ENCODE measurements at regions not wholly inside any gene's neighbourhood (a gene's known extent, or its start where the extent isn't known, plus 50 kb on each side); places are given as distances from the start of the nearest gene placed in this dataset.

- no peak for DNase-seq
These were observed 297.0 kb downstream of the FGF9 start for GRCh38 chr13:21967871-21968270.

- no peak for DNase-seq
These were observed 299.3 kb downstream of the FGF9 start for GRCh38 chr13:21970172-21970571.

- no peak for DNase-seq
These were observed 300.0 kb downstream of the FGF9 start for GRCh38 chr13:21970918-21971317.

GRCh38 chr13:21971662-21972621 is 301.1 kb downstream of the FGF9 start:
- DNase-seq = no peak

GRCh38 chr13:21973437-21974125 is 302.7 kb downstream of the FGF9 start:
- no peak for DNase-seq

GRCh38 chr13:21974741-21975140 is 303.9 kb downstream of the FGF9 start:
- DNase-seq = no peak

- no peak for DNase-seq
These were observed 305.3 kb downstream of the FGF9 start for GRCh38 chr13:21976159-21976558.

GRCh38 chr13:21979161-21979806 is 308.4 kb downstream of the FGF9 start:
- no peak for DNase-seq

GRCh38 chr13:21980049-21980448 is 309.2 kb downstream of the FGF9 start:
- DNase-seq = no peak

- DNase-seq = no peak
These were observed 313.3 kb downstream of the FGF9 start for GRCh38 chr13:21984156-21984555.

GRCh38 chr13:21986602-21987001 is 315.7 kb downstream of the FGF9 start:
- no peak for DNase-seq

GRCh38 chr13:21987793-21988192 is 316.9 kb downstream of the FGF9 start:
- no peak for DNase-seq

GRCh38 chr13:21988624-21989023 is 317.8 kb downstream of the FGF9 start:
- no peak for DNase-seq

GRCh38 chr13:21996049-21996448 is 325.2 kb downstream of the FGF9 start:
- no peak for DNase-seq

GRCh38 chr13:21997726-21998125 is 326.9 kb downstream of the FGF9 start:
- DNase-seq = no peak

GRCh38 chr13:21998279-21998990 is 327.6 kb downstream of the FGF9 start:
- no peak for DNase-seq

- no peak for DNase-seq
These were observed 328.8 kb downstream of the FGF9 start for GRCh38 chr13:21999666-22000065.

GRCh38 chr13:22000191-22000590 is 329.3 kb downstream of the FGF9 start:
- DNase-seq = no peak

- DNase-seq = no peak
These were observed 330.5 kb downstream of the FGF9 start for GRCh38 chr13:22001336-22001735.

- DNase-seq = no peak
These were observed 332.0 kb downstream of the FGF9 start for GRCh38 chr13:22002893-22003292.

GRCh38 chr13:22009500-22009899 is 338.6 kb downstream of the FGF9 start:
- no peak for DNase-seq

GRCh38 chr13:22009937-22010336 is 339.1 kb downstream of the FGF9 start:
- DNase-seq = no peak

GRCh38 chr13:22012686-22013085 is 341.8 kb downstream of the FGF9 start:
- DNase-seq = no peak
